ENCODE measurements at regions not wholly inside any gene's neighbourhood (a gene's known extent, or its start where the extent isn't known, plus 50 kb on each side); places are given as distances from the start of the nearest gene placed in this dataset.

DNA sequence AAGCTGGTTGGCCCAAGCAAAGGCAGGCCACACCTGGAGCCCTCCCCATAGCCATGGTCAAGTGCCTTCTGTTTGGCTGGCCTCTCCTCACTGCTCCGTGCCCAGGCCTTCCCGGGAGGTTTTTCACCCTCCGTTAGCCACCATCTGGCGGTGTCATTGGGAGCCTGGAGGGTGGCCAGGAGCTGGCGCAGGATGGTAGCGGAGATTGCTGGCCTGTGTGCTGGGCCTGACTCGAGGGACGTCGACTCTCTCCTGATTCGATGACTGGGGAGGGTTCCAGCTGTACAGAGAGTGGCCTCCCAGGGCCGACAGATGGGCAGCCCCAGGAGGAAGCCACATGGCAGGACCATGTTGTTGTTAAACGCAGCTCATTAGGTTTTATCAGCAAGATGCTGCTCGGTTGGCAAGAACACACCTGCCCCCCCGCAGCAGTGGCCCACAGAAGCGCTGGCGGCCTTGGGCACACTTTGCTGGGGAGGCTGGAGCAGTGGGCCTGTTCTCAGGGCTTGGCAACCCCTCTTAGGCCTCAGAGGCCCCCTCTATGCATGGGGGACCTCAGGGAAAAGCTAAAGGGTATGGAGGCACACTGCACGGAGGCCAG is 64.0 kb upstream of the CACUL1 start:
- TF ChIP-seq, protein P1, sequence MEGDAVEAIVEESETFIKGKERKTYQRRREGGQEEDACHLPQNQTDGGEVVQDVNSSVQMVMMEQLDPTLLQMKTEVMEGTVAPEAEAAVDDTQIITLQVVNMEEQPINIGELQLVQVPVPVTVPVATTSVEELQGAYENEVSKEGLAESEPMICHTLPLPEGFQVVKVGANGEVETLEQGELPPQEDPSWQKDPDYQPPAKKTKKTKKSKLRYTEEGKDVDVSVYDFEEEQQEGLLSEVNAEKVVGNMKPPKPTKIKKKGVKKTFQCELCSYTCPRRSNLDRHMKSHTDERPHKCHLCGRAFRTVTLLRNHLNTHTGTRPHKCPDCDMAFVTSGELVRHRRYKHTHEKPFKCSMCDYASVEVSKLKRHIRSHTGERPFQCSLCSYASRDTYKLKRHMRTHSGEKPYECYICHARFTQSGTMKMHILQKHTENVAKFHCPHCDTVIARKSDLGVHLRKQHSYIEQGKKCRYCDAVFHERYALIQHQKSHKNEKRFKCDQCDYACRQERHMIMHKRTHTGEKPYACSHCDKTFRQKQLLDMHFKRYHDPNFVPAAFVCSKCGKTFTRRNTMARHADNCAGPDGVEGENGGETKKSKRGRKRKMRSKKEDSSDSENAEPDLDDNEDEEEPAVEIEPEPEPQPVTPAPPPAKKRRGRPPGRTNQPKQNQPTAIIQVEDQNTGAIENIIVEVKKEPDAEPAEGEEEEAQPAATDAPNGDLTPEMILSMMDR (IDR thresholded peaks at IDR 0.05): no peak
- no peak for TF ChIP-seq POLR2A (IDR thresholded peaks at IDR 0.05)
